K562 (cell line): ENCODE measurements at regions not wholly inside any gene's neighbourhood (a gene's known extent, or its start where the extent isn't known, plus 50 kb on each side); places are given as distances from the start of the nearest gene placed in this dataset.

ENCODE experiments used
- ATAC-seq: fragments of 200-7000 bp; cut with Tn5 transposase; 3 replicates; pipeline ENCODE4 v1.9.1; 2020; ENCODE audit warnings: moderate library complexity
- BruUV-seq: library from RNA; stranded (reverse); fragments of 400-500 nt; replicated peaks from 2 replicates; lab custom pipeline; 2021; lab: Mats Ljungman, UMichigan
- CTCF ChIA-PET: fragments of 300-600 bp; formaldehyde crosslinking; extraction: SDS; loops from one replicate; lab custom pipeline; 2021; ENCODE audit warnings: low intra/inter-chr PET ratio; lab: Yijun Ruan, JAX
- POLR2A ChIA-PET: fragments of 300-600, 350-650 bp; sonication (Branson Sonifier 250); formaldehyde crosslinking; extraction: SDS; loops from one replicate; lab custom pipeline; 2021; ENCODE audit warnings: antibody characterized with exemption, inconsistent platforms; lab: Yijun Ruan, JAX
- DNase-seq, 4 experiments: peaks; one replicate each; pipeline versions ENCODE4 v3.0.0 to v3.0.0-alpha.2; 2011 to 2018; ENCODE audit warnings: low spot score in 3 of 4, mixed read lengths in 3 of 4; ENCODE audit errors: extremely low read depth in 1 of 4
- FAIRE-seq: peaks from 2 replicates; lab custom pipeline; 2011; peaks lifted over from hg19 to GRCh38; lab: Jason Lieb, UNC
- H2AFZ ChIP-seq: 2 replicates; pipeline ENCODE4 v1.6.0; 2011; ENCODE audit warnings: low read depth, low read length, control low read depth, inconsistent platforms
- H3K27ac ChIP-seq: fragments of 200-600 bp; 3 replicates; pipeline ENCODE4 v1.8.0; 2011; ENCODE audit warnings: low read depth, mild to moderate bottlenecking, control low read depth, inconsistent platforms, low read length, moderate library complexity, mixed read lengths; ENCODE audit errors: extremely low read depth
- H3K27me3 ChIP-seq, 2 experiments: fragments of 300-600 bp in 1 of 2; 2 replicates in 1 of 2; 3 replicates in 1 of 2; pipeline versions ENCODE4 v1.6.0 to v1.8.0; 2011; ENCODE audit warnings: inconsistent platforms in 2 of 2, low read length in 2 of 2, mild to moderate bottlenecking in 1 of 2, mixed read lengths in 1 of 2, moderate library complexity in 1 of 2; ENCODE audit not compliant: control insufficient read depth in 2 of 2, insufficient read depth in 2 of 2
- H3K36me3 ChIP-seq: fragments of 300-600 bp; 3 replicates; pipeline ENCODE4 v1.8.0; 2011; ENCODE audit warnings: mild to moderate bottlenecking, low read length, inconsistent platforms; ENCODE audit not compliant: control insufficient read depth, insufficient read depth
- H3K4me1 ChIP-seq, 2 experiments: fragments of 200-600 bp in 1 of 2; replicated peaks in 1 of 2; 2 replicates in 1 of 2; 3 replicates in 1 of 2; pipeline versions ENCODE4 v1.5.1 to v1.8.0; 2011; ENCODE audit warnings: inconsistent platforms in 2 of 2, low read length in 2 of 2, mild to moderate bottlenecking in 1 of 2, mixed read lengths in 1 of 2, moderate library complexity in 1 of 2; ENCODE audit not compliant: control insufficient read depth in 2 of 2, insufficient read depth in 2 of 2
- H3K4me2 ChIP-seq: 2 replicates; pipeline ENCODE4 v1.6.1; 2011; ENCODE audit warnings: low read length, control low read depth, inconsistent platforms, mixed read lengths; ENCODE audit not compliant: insufficient read depth
- H3K4me3 ChIP-seq: fragments of 200-600 bp; sonication (generic), shearing (Covaris generic); 2 replicates; pipeline ENCODE4 v1.5.1; 2016; ENCODE audit warnings: control low read depth, inconsistent platforms
- H3K79me2 ChIP-seq: fragments of 200-600 bp; 3 replicates; pipeline ENCODE4 v1.8.0; 2011; ENCODE audit warnings: low read length, inconsistent platforms; ENCODE audit not compliant: control insufficient read depth, insufficient read depth
- H3K9ac ChIP-seq, 2 experiments: 2 replicates each; pipeline versions ENCODE4 v1.6.0 to v1.6.1; 2011; ENCODE audit warnings: low read depth in 2 of 2, low read length in 2 of 2, control low read depth in 1 of 2, inconsistent platforms in 1 of 2, mild to moderate bottlenecking in 1 of 2, mixed read lengths in 1 of 2; ENCODE audit not compliant: insufficient read depth in 1 of 2
- H3K9me1 ChIP-seq: one replicate; pipeline ENCODE4 v1.6.0; 2011; ENCODE audit warnings: inconsistent platforms, mild to moderate bottlenecking, low read length, moderate library complexity; ENCODE audit not compliant: control insufficient read depth, insufficient read depth
- H3K9me3 ChIP-seq: replicated peaks from 2 replicates; pipeline ENCODE4 v1.5.1; 2011; ENCODE audit warnings: low read depth, low read length, inconsistent platforms; ENCODE audit not compliant: control insufficient read depth, insufficient read depth
- H4K20me1 ChIP-seq: replicated peaks from 2 replicates; pipeline ENCODE4 v1.6.1; 2011; ENCODE audit warnings: low read length, inconsistent platforms, mixed read lengths; ENCODE audit not compliant: control insufficient read depth, insufficient read depth
- DIDO1 ChIP-seq: fragments of 450-650 bp; IDR thresholded peaks from 2 replicates; pipeline ENCODE4 v1.6.1; 2016; ENCODE audit warnings: low read depth, missing biosample characterization, missing genetic modification characterization
- HDAC1 ChIP-seq, 2 experiments: fragments of 450-650 bp; IDR thresholded peaks; 2 replicates each; pipeline ENCODE4 v1.6.1; 2016 to 2017; ENCODE audit warnings: inconsistent platforms in 1 of 2, mild to moderate bottlenecking in 1 of 2, moderate library complexity in 1 of 2
- KDM5B ChIP-seq: fragments of 200-600 bp; sonication (generic); IDR thresholded peaks from 2 replicates; pipeline ENCODE4 v1.6.1; 2012; ENCODE audit warnings: low read depth, mild to moderate bottlenecking, moderate library complexity, low read length, control low read depth, inconsistent platforms; ENCODE audit not compliant: insufficient replicate concordance
- RAD51 ChIP-seq: fragments of 450-650 bp; IDR thresholded peaks from 2 replicates; pipeline ENCODE4 v1.7.1; 2016; ENCODE audit warnings: low read depth, mild to moderate bottlenecking, borderline replicate concordance
- SREBF1 ChIP-seq: fragments of 150-350 bp; IDR thresholded peaks from 2 replicates; pipeline ENCODE4 v1.6.1; 2014; ENCODE audit warnings: antibody characterized with exemption, low read depth, low read length, borderline replicate concordance
- ZFX ChIP-seq: sonication (generic); formaldehyde crosslinking; IDR thresholded peaks from 2 replicates; pipeline ENCODE4 v1.8.0; 2022; ENCODE audit warnings: mild to moderate bottlenecking, missing genetic modification reagents, moderate library complexity
- WGBS: fragments of 100-300 bp; shearing (Covaris generic); methylation state at CpG from one replicate; pipeline ENCODE4 v1.1.6; 2016; ENCODE audit warnings: low coverage, mixed read lengths; ENCODE audit not compliant: insufficient coverage; ENCODE audit errors: missing lambda C conversion rate; 5-methylcytosine and 5-hydroxymethylcytosine counted together
- in situ Hi-C: fragments of 300-500 bp; cut with MboI; formaldehyde crosslinking; loops from 4 replicates; pipeline ENCODE4 v1.15.0; 2018; ENCODE audit warnings: inconsistent platforms, mixed read lengths
- intact Hi-C: fragments of 100-400 bp; cut with micrococcal nuclease; formaldehyde crosslinking; loops from 2 replicates; pipeline ENCODE4 v1.14.2; 2022

DNA sequence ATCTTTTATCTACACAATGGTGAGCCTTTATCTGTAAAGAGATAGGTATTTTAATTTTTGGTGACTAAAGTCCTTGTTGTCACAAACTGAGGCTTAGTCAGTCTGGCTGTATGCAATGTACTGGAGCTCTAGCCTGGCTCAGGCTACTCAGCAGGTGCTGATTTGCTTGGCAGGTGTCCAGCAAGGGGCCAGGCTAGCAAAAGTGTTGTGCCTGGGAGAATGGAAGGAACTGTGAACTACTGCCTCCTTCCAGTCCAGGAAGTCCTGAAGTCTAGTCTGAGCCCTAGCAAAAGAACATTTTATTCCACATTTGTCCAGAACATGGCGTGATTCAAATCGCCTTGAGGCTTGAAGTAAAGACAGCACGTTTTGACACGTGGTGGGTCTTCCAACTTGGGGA is 260.5 kb downstream of the CCDC85A start:
- no peaks in the 10 kb centered on the region for H3K4me1 ChIP-seq
- no peaks in the 10 kb centered on the region; the same call in 1 of the 2 replicates for H3K9me3 ChIP-seq
- no peak for ATAC-seq
- no peaks in the 10 kb centered on the region for H3K79me2 ChIP-seq
- no peak overlapping the region for H3K27ac ChIP-seq
- no peak overlapping the region for H3K4me2 ChIP-seq
- BruUV-seq = no TSS peak
- in situ Hi-C loops (no loop called here), intact Hi-C loops (no loop called here)
- ChIA-PET CTCF (no interaction called here), POLR2A (no interaction called here)
- no peak overlapping the region for H2AFZ ChIP-seq
- no peaks in the 10 kb centered on the region for H4K20me1 ChIP-seq
- H3K4me3 ChIP-seq = no peak overlapping the region
- no peak for FAIRE-seq
- no peaks in the 10 kb centered on the region for H3K36me3 ChIP-seq
- H3K9ac ChIP-seq = no peak overlapping the region
- DNase-seq = no peak
- H3K9me1 ChIP-seq = no peaks in the 10 kb centered on the region
- no peaks in the 10 kb centered on the region for H3K27me3 ChIP-seq
- TF ChIP-seq SREBF1 (no peak), RAD51 (no peak)
- TF ChIP-seq, all 486 proteins: peak for 0
- WGBS = 0% methylated on average over 4 of the region's 4 CpGs

GRCh38 chr2:56448403-56449001 is 264.7 kb downstream of the CCDC85A start:
- Histone ChIP-seq H3K4me2 (no peak overlapping the region), H3K27me3 (no peaks in the 10 kb centered on the region), H3K36me3 (no peaks in the 10 kb centered on the region), H3K4me3 (no peak overlapping the region), H2AFZ (no peak overlapping the region), H3K9me1 (no peaks in the 10 kb centered on the region), H3K79me2 (no peaks in the 10 kb centered on the region), H3K9ac (no peak overlapping the region), H3K4me1 (no peaks in the 10 kb centered on the region), H4K20me1 (no peaks in the 10 kb centered on the region), H3K27ac (no peak overlapping the region)
- ChIA-PET POLR2A (no interaction called here), CTCF (no interaction called here)
- ATAC-seq (no peak), FAIRE-seq (no peak)
- intact Hi-C loops = no loop called here
- 0% methylated on average over 5 of the region's 5 CpGs for WGBS
- no TSS peak for BruUV-seq
- TF ChIP-seq ZFX = no peak
- TF ChIP-seq DIDO1 (tag) = no peak
- no peak for TF ChIP-seq KDM5B
- TF ChIP-seq HDAC1 (IDR thresholded peaks at IDR 0.05) = no peak
- TF ChIP-seq, all 486 proteins: peak for 0
- no peak for DNase-seq
- in situ Hi-C loops = no loop called here
- no peaks in the 10 kb centered on the region for H3K9me3 ChIP-seq
